ENCODE measurements at regions not wholly inside any gene's neighbourhood (a gene's known extent, or its start where the extent isn't known, plus 50 kb on each side); places are given as distances from the start of the nearest gene placed in this dataset.

- no peak for DNase-seq (ENCODE audit: low read depth)
Measured at GRCh38 chr4:38189445-38189844, 229.2 kb downstream of the PTTG2 start.

- DNase-seq (ENCODE audit: low read depth), result no peak
Measured at GRCh38 chr4:38190717-38191178, 230.6 kb downstream of the PTTG2 start.

- no peak for DNase-seq (ENCODE audit: low read depth)
Measured at GRCh38 chr4:38192516-38192915, 232.3 kb downstream of the PTTG2 start.

GRCh38 chr4:38193236-38193863 is 233.2 kb downstream of the PTTG2 start:
- no peak for DNase-seq (ENCODE audit: low read depth)

GRCh38 chr4:38194047-38194602 is 233.9 kb downstream of the PTTG2 start:
- no peak for DNase-seq (ENCODE audit: low read depth)

GRCh38 chr4:38195486-38195885 is 235.3 kb downstream of the PTTG2 start:
- no peak for DNase-seq (ENCODE audit: low read depth)

GRCh38 chr4:38195911-38196310 is 235.7 kb downstream of the PTTG2 start:
- DNase-seq (ENCODE audit: low read depth), result no peak

- DNase-seq (ENCODE audit: low read depth), result no peak
Measured at GRCh38 chr4:38202242-38202641, 242.0 kb downstream of the PTTG2 start.

- DNase-seq (ENCODE audit: low read depth), result no peak
Measured at GRCh38 chr4:38203609-38204008, 243.4 kb downstream of the PTTG2 start.

- DNase-seq (ENCODE audit: low read depth), result no peak
Measured at GRCh38 chr4:38204339-38205035, 244.3 kb downstream of the PTTG2 start.

- no peak for DNase-seq (ENCODE audit: low read depth)
Measured at GRCh38 chr4:38205261-38205660, 245.1 kb downstream of the PTTG2 start.

- DNase-seq (ENCODE audit: low read depth), result no peak
Measured at GRCh38 chr4:38207110-38207457, 246.9 kb downstream of the PTTG2 start.

- no peak for DNase-seq (ENCODE audit: low read depth)
Measured at GRCh38 chr4:38209654-38210053, 249.5 kb downstream of the PTTG2 start.

- no peak for DNase-seq (ENCODE audit: low read depth)
Measured at GRCh38 chr4:38210396-38211114, 250.4 kb downstream of the PTTG2 start.

- DNase-seq (ENCODE audit: low read depth), result no peak
Measured at GRCh38 chr4:38211885-38212284, 251.7 kb downstream of the PTTG2 start.

- DNase-seq (ENCODE audit: low read depth), result no peak
Measured at GRCh38 chr4:38213083-38213805, 253.0 kb downstream of the PTTG2 start.

- DNase-seq (ENCODE audit: low read depth), result no peak
Measured at GRCh38 chr4:38222892-38223291, 262.7 kb downstream of the PTTG2 start.

GRCh38 chr4:38223306-38223705 is 263.1 kb downstream of the PTTG2 start:
- no peak for DNase-seq (ENCODE audit: low read depth)

GRCh38 chr4:38223782-38224236 is 263.6 kb downstream of the PTTG2 start:
- no peak for DNase-seq (ENCODE audit: low read depth)

GRCh38 chr4:38224850-38225249 is 264.7 kb downstream of the PTTG2 start:
- DNase-seq (ENCODE audit: low read depth), result no peak

GRCh38 chr4:38226170-38226569 is 266.0 kb downstream of the PTTG2 start:
- DNase-seq (ENCODE audit: low read depth), result no peak

GRCh38 chr4:38230121-38230801 is 270.1 kb downstream of the PTTG2 start:
- no peak for DNase-seq (ENCODE audit: low read depth)

Data from stimulated activated CD8-positive, alpha-beta memory T cell treated with anti-CD3 and anti-CD28 coated beads, Interleukin-12 subunit alpha, Interleukin-12 subunit beta, amount 100 ng/mL, for 1 hour (primary cell).